ENCODE measurements at regions not wholly inside any gene's neighbourhood (a gene's known extent, or its start where the extent isn't known, plus 50 kb on each side); places are given as distances from the start of the nearest gene placed in this dataset.

- intact Hi-C loops (cut with micrococcal nuclease; ENCODE audit: unreplicated experiment) = no loop called here
- Histone ChIP-seq H3K9me3 (ENCODE audit: insufficient read depth, low read depth) (no peaks in the 10 kb centered on the region), H3K4me1 (replicated peaks; ENCODE audit: insufficient read depth) (no peaks in the 10 kb centered on the region), H3K4me2 (no peak overlapping the region), H3K27ac (no peak overlapping the region), H3K79me2 (ENCODE audit: low read depth) (no peaks in the 10 kb centered on the region), H3K9me2 (ENCODE audit: insufficient read depth) (no peaks in the 10 kb centered on the region), H3K36me3 (ENCODE audit: low read depth) (no peaks in the 10 kb centered on the region), H2AFZ (no peak overlapping the region), H3F3A (ENCODE audit: insufficient read depth, low read depth) (no peaks in the 10 kb centered on the region), H4K20me1 (ENCODE audit: insufficient read depth) (no peaks in the 10 kb centered on the region), H3K27me3 (ENCODE audit: insufficient read depth, low read depth) (no peaks in the 10 kb centered on the region), H3K4me3 (no peak overlapping the region)
- BruUV-seq (replicated peaks) = no TSS peak
- TF ChIP-seq CTCF (conservative IDR thresholded peaks at IDR 0.05) (no peak), EZH2 (IDR thresholded peaks at IDR 0.05; ENCODE audit: low read depth) (no peak)
- CTCF ChIA-PET = no interaction called here
- DNase-seq = no peak
- POLR2A ChIA-PET (ENCODE audit: unreplicated experiment) = no interaction called here
These were observed 151.0 kb upstream of the ROBO2 start for GRCh38 chr3:76888856-76889255.

- Histone ChIP-seq H3K4me2 (no peak overlapping the region), H3K27me3 (ENCODE audit: insufficient read depth, low read depth) (no peaks in the 10 kb centered on the region), H3K36me3 (ENCODE audit: low read depth) (no peaks in the 10 kb centered on the region), H3K9me2 (ENCODE audit: insufficient read depth) (no peaks in the 10 kb centered on the region), H2AFZ (no peak overlapping the region), H4K20me1 (ENCODE audit: insufficient read depth) (no peaks in the 10 kb centered on the region), H3K4me3 (no peak overlapping the region), H3K79me2 (ENCODE audit: low read depth) (no peaks in the 10 kb centered on the region), H3K4me1 (replicated peaks; ENCODE audit: insufficient read depth) (no peaks in the 10 kb centered on the region), H3K9me3 (ENCODE audit: insufficient read depth, low read depth) (no peaks in the 10 kb centered on the region), H3K27ac (no peak overlapping the region), H3F3A (ENCODE audit: insufficient read depth, low read depth) (no peaks in the 10 kb centered on the region)
- ChIA-PET CTCF (no interaction called here), POLR2A (ENCODE audit: unreplicated experiment) (no interaction called here)
- intact Hi-C loops (cut with micrococcal nuclease; ENCODE audit: unreplicated experiment) = no loop called here
- TF ChIP-seq CTCF (conservative IDR thresholded peaks at IDR 0.05) = no peak
- TF ChIP-seq EZH2 (IDR thresholded peaks at IDR 0.05; ENCODE audit: low read depth) = no peak
- no peak for DNase-seq
- no TSS peak for BruUV-seq (replicated peaks)
These were observed 150.0 kb upstream of the ROBO2 start for GRCh38 chr3:76889911-76890310.

GRCh38 chr3:76897076-76897475 lies 142.8 kb upstream of the ROBO2 start:
- no TSS peak for BruUV-seq (replicated peaks)
- Histone ChIP-seq H3K79me2 (ENCODE audit: low read depth) (no peaks in the 10 kb centered on the region), H4K20me1 (ENCODE audit: insufficient read depth) (no peaks in the 10 kb centered on the region), H3K4me2 (no peak overlapping the region), H3K4me3 (no peak overlapping the region), H3F3A (ENCODE audit: insufficient read depth, low read depth) (no peaks in the 10 kb centered on the region), H3K9me2 (ENCODE audit: insufficient read depth) (no peaks in the 10 kb centered on the region), H2AFZ (no peak overlapping the region), H3K27ac (no peak overlapping the region), H3K27me3 (ENCODE audit: insufficient read depth, low read depth) (no peaks in the 10 kb centered on the region), H3K4me1 (replicated peaks; ENCODE audit: insufficient read depth) (no peaks in the 10 kb centered on the region), H3K9me3 (ENCODE audit: insufficient read depth, low read depth) (no peaks in the 10 kb centered on the region), H3K36me3 (ENCODE audit: low read depth) (no peaks in the 10 kb centered on the region)
- no peak for DNase-seq
- intact Hi-C loops (cut with micrococcal nuclease; ENCODE audit: unreplicated experiment) = no loop called here
- ChIA-PET CTCF (interaction anchor here (0.6 kb wide), 1 partner anchor 926 kb away, joined by 4 read pairs; no protein-coding TSS in a partner anchor), POLR2A (ENCODE audit: unreplicated experiment) (no interaction called here)
- TF ChIP-seq CTCF (conservative IDR thresholded peaks at IDR 0.05) = no peak
- no peak for TF ChIP-seq EZH2 (IDR thresholded peaks at IDR 0.05; ENCODE audit: low read depth)

Data from PC-9 (cell line).